ENCODE measurements at regions not wholly inside any gene's neighbourhood (a gene's known extent, or its start where the extent isn't known, plus 50 kb on each side); places are given as distances from the start of the nearest gene placed in this dataset.

DNA sequence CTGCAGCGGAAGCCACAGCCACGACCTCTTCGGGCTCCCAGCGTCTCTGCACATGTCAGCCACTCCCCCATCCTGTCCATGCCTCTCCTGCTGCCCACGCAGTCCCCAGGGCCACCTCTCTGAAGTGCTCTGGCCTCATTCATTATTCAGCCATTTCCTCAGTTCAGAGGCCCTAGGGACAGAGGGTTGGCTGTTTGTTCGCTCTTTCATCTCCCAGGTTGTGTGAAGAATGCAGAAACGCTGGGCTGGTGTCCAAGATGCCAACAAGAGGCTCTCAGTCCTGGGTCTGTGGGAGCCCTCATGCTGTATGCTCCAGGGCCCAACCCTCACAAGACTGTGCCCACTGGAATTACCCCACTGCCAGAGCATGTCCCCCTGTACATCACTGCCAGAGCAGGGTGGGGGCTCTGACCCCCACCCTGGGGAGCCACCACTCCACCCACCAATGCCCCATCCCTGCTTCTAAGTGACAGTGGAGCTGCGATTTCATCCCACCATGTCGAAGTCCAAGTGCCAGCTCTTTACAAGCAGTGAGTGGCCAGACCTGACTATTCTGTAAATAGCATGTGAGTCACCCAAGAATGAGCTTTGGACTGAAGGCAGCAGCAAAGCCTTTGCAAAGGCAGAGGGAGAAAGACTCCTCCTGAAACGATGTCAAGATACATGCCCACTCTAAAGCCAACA lies 209.6 kb downstream of the BUD13 start:
- Histone ChIP-seq H3K36me3 (no peaks in the 10 kb centered on the region), H3K27ac (no peak overlapping the region), H3K9me3 (no peaks in the 10 kb centered on the region), H3K27me3 (no peaks in the 10 kb centered on the region), H3K4me3 (no peak overlapping the region), H3K4me1 (peaks cover 0 to 8% (median 0%) of the 10 kb centered on the region in 4 donors)
- no peak for DNase-seq
- TF ChIP-seq CTCF (IDR thresholded peaks at IDR 0.05) = no peak
- intact Hi-C loops (cut with DNase I; ENCODE audit: low total_unique reads) = no loop called here

GRCh38 chr11:116560589-116560988 lies 212.2 kb downstream of the BUD13 start:
- TF ChIP-seq CTCF (IDR thresholded peaks at IDR 0.05) = no peak
- DNase-seq = no peak

DNA sequence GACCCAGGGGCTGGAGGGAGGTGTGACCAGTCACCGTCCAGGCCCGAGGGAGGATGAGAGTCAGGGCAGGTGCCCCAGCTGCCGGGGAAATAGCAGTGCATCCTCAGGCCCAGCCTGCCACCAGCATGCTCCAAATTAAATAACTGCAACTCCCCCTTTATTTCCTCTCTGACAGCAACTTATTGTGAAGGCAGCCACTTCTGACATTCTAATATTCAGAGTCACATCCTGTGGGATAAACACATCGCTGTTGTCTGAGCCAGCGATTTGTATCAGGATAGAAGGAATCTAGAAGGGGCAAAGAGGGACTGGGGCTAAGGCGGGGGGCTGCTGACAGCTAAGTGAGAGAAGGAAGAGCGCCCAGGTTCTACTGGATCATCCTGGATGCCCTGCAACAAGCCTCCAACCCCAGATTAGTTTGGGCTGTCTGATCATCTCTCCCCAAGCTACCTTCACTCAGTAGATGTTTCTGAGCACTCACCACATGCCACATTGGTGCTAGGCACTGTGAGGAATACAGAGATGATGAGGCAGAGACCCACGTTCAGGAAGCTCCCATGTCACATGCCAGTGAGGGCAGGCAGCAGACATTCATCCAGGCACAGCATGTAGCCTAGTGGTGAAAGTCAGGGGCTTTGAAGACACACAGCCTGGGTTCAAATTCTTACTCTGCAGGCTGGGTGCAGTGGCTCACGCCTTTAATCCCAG lies 214.1 kb downstream of the BUD13 start:
- H3K27me3 ChIP-seq = no peaks in the 10 kb centered on the region
- no peak overlapping the region for H3K4me3 ChIP-seq
- H3K36me3 ChIP-seq = no peaks in the 10 kb centered on the region
- intact Hi-C loops (cut with DNase I; ENCODE audit: low total_unique reads) = no loop called here
- peaks cover 0 to 7% (median 0%) of the 10 kb centered on the region in 4 donors for H3K4me1 ChIP-seq
- no peak for DNase-seq
- no peak overlapping the region for H3K27ac ChIP-seq
- no peaks in the 10 kb centered on the region for H3K9me3 ChIP-seq
- no peak for TF ChIP-seq CTCF (IDR thresholded peaks at IDR 0.05)

More at GRCh38 chr11:116560589-116560988, 212.2 kb downstream of the BUD13 start:
- no peak overlapping the region for H3K4me3 ChIP-seq
- no peak overlapping the region for H3K27ac ChIP-seq
- intact Hi-C loops (cut with DNase I; ENCODE audit: low total_unique reads) = no loop called here
- no peaks in the 10 kb centered on the region for H3K27me3 ChIP-seq
- H3K36me3 ChIP-seq = no peaks in the 10 kb centered on the region
- H3K4me1 ChIP-seq = peaks cover 0 to 8% (median 0%) of the 10 kb centered on the region in 4 donors
- H3K9me3 ChIP-seq = no peaks in the 10 kb centered on the region

- intact Hi-C loops (cut with DNase I; ENCODE audit: low total_unique reads) = no loop called here
- Histone ChIP-seq H3K27ac (no peak overlapping the region), H3K9me3 (no peaks in the 10 kb centered on the region), H3K36me3 (no peaks in the 10 kb centered on the region), H3K27me3 (peaks cover 0 to 2% of the 10 kb centered on the region in 2 donors), H3K4me3 (no peak overlapping the region), H3K4me1 (no peaks in the 10 kb centered on the region)
- DNase-seq = no peak
- no peak for TF ChIP-seq CTCF (IDR thresholded peaks at IDR 0.05)
Measured at GRCh38 chr11:116557282-116557681, 215.5 kb downstream of the BUD13 start.

- intact Hi-C loops (cut with DNase I; ENCODE audit: low total_unique reads) = no loop called here
- no peak overlapping the region for H3K27ac ChIP-seq
- H3K4me3 ChIP-seq = no peak overlapping the region
- H3K4me1 ChIP-seq = no peaks in the 10 kb centered on the region
- no peaks in the 10 kb centered on the region for H3K9me3 ChIP-seq
- DNase-seq = no peak
- H3K27me3 ChIP-seq = peaks cover 0 to 2% of the 10 kb centered on the region in 2 donors
- H3K36me3 ChIP-seq = no peaks in the 10 kb centered on the region
- no peak for TF ChIP-seq CTCF (IDR thresholded peaks at IDR 0.05)
Measured at GRCh38 chr11:116556483-116556882, 216.3 kb downstream of the BUD13 start.
